Astrocyte (in vitro differentiated cells and primary cell): ENCODE measurements at regions not wholly inside any gene's neighbourhood (a gene's known extent, or its start where the extent isn't known, plus 50 kb on each side); places are given as distances from the start of the nearest gene placed in this dataset.

Source experiments
- EZH2 ChIP-seq: IDR thresholded peaks from 2 replicates; pipeline ENCODE4 v1.6.1; 2012; ENCODE audit warnings: mild to moderate bottlenecking, low read length, inconsistent platforms; ENCODE audit not compliant: insufficient read depth
- TF ChIP-seq, protein P1 (sequence below): IDR thresholded peaks from 2 replicates; pipeline ENCODE4 v1.5.1; 2011; ENCODE audit warnings: low read depth, mild to moderate bottlenecking, inconsistent platforms, low read length, moderate library complexity; ENCODE audit not compliant: insufficient read depth

- TF ChIP-seq, protein P1, sequence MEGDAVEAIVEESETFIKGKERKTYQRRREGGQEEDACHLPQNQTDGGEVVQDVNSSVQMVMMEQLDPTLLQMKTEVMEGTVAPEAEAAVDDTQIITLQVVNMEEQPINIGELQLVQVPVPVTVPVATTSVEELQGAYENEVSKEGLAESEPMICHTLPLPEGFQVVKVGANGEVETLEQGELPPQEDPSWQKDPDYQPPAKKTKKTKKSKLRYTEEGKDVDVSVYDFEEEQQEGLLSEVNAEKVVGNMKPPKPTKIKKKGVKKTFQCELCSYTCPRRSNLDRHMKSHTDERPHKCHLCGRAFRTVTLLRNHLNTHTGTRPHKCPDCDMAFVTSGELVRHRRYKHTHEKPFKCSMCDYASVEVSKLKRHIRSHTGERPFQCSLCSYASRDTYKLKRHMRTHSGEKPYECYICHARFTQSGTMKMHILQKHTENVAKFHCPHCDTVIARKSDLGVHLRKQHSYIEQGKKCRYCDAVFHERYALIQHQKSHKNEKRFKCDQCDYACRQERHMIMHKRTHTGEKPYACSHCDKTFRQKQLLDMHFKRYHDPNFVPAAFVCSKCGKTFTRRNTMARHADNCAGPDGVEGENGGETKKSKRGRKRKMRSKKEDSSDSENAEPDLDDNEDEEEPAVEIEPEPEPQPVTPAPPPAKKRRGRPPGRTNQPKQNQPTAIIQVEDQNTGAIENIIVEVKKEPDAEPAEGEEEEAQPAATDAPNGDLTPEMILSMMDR: no peak
- TF ChIP-seq EZH2: no peak
Observed at GRCh38 chr1:56095696-56096665, 483.4 kb downstream of the PLPP3 start.
